Ishikawa (cell line): ENCODE measurements at regions not wholly inside any gene's neighbourhood (a gene's known extent, or its start where the extent isn't known, plus 50 kb on each side); places are given as distances from the start of the nearest gene placed in this dataset.

Experiments
- CEBPB ChIP-seq: IDR thresholded peaks from 2 replicates; pipeline ENCODE4 v1.6.1; 2012
- CREB1 ChIP-seq: IDR thresholded peaks from 2 replicates; pipeline ENCODE4 v1.6.1; 2012; ENCODE audit warnings: low read depth
- EGR1 ChIP-seq: IDR thresholded peaks from 2 replicates; pipeline ENCODE4 v1.6.1; 2012
- EP300 ChIP-seq: IDR thresholded peaks from 2 replicates; pipeline ENCODE4 v1.6.1; 2012; ENCODE audit warnings: borderline replicate concordance
- FOXM1 ChIP-seq: IDR thresholded peaks from 2 replicates; pipeline ENCODE4 v1.6.1; 2012; ENCODE audit warnings: low read depth, borderline replicate concordance
- MAX ChIP-seq: IDR thresholded peaks from 2 replicates; pipeline ENCODE4 v1.6.1; 2012
- NFIC ChIP-seq: IDR thresholded peaks from 2 replicates; pipeline ENCODE4 v1.6.1; 2012
- RAD21 ChIP-seq: IDR thresholded peaks from 2 replicates; pipeline ENCODE4 v1.6.1; 2012; ENCODE audit warnings: low read depth
- REST ChIP-seq: IDR thresholded peaks from 2 replicates; pipeline ENCODE4 v1.6.1; 2012; ENCODE audit warnings: low read depth, mild to moderate bottlenecking
- TAF1 ChIP-seq: IDR thresholded peaks from 2 replicates; pipeline ENCODE4 v1.6.1; 2012; ENCODE audit warnings: low read depth, mild to moderate bottlenecking
- TCF12 ChIP-seq: IDR thresholded peaks from 2 replicates; pipeline ENCODE4 v1.6.1; 2012; ENCODE audit warnings: low read depth
- TEAD4 ChIP-seq: IDR thresholded peaks from 2 replicates; pipeline ENCODE4 v1.6.1; 2012
- USF1 ChIP-seq: IDR thresholded peaks from 2 replicates; pipeline ENCODE4 v1.6.1; 2012
- YY1 ChIP-seq: IDR thresholded peaks from 2 replicates; pipeline ENCODE4 v1.6.1; 2012; ENCODE audit warnings: low read depth
- ZBTB7A ChIP-seq: IDR thresholded peaks from 2 replicates; pipeline ENCODE4 v1.6.1; 2012; ENCODE audit warnings: low read depth

- TF ChIP-seq EP300: no peak
- no peak for TF ChIP-seq FOXM1
- no peak for TF ChIP-seq REST
- no peak for TF ChIP-seq YY1
- TF ChIP-seq NFIC: no peak
- no peak for TF ChIP-seq USF1
- no peak for TF ChIP-seq TEAD4
- no peak for TF ChIP-seq TCF12
- TF ChIP-seq CEBPB: no peak
- TF ChIP-seq TAF1: no peak
- TF ChIP-seq EGR1: no peak
- no peak for TF ChIP-seq RAD21
- TF ChIP-seq ZBTB7A: no peak
- TF ChIP-seq CREB1: no peak
These were observed 127.1 kb downstream of the NSG2 start for GRCh38 chr5:174172566-174172965.

GRCh38 chr5:174173766-174174165, 128.3 kb downstream of the NSG2 start:
- TF ChIP-seq TAF1 (no peak), MAX (no peak), EGR1 (no peak), EP300 (no peak), YY1 (no peak), RAD21 (no peak), ZBTB7A (no peak), USF1 (no peak), FOXM1 (no peak), CREB1 (no peak), TCF12 (no peak), NFIC (no peak), REST (no peak), TEAD4 (no peak), CEBPB (no peak)

- TF ChIP-seq EP300 (no peak), REST (no peak), TEAD4 (no peak), YY1 (no peak), CREB1 (no peak), MAX (no peak), RAD21 (no peak), FOXM1 (no peak), EGR1 (no peak), CEBPB (no peak), TAF1 (no peak), NFIC (no peak), ZBTB7A (no peak), TCF12 (no peak), USF1 (no peak)
These were observed 130.3 kb downstream of the NSG2 start for GRCh38 chr5:174175716-174176268.

- TF ChIP-seq FOXM1 (no peak), ZBTB7A (no peak)
These were observed 131.0 kb downstream of the NSG2 start for GRCh38 chr5:174176511-174176910.
